Endothelial cell of umbilical vein (primary cell): ENCODE measurements at regions not wholly inside any gene's neighbourhood (a gene's known extent, or its start where the extent isn't known, plus 50 kb on each side); places are given as distances from the start of the nearest gene placed in this dataset.
"Not testable (repeated sequence)": the region's sequence is repeated elsewhere in the genome, so short reads cannot be mapped to it uniquely, and the experiment has no call there.

Source experiments
- BruUV-seq: library from RNA; stranded (reverse); fragments of 400-500 nt; replicated peaks from 2 replicates; lab custom pipeline; 2021; lab: Mats Ljungman, UMichigan
- CTCF ChIA-PET: fragments of 300-600, 350-600 bp; sonication (Branson Sonifier 250); formaldehyde crosslinking; loops from one replicate; lab custom pipeline; 2021; ENCODE audit warnings: antibody characterized with exemption, inconsistent platforms; lab: Charles Lee
- POLR2A ChIA-PET: fragments of 300-600, 350-600 bp; sonication (Branson Sonifier 250); formaldehyde crosslinking; loops from one replicate; lab custom pipeline; 2021; ENCODE audit warnings: antibody characterized with exemption, inconsistent platforms; lab: Charles Lee
- DNase-seq: peaks from one replicate; pipeline ENCODE4 v3.0.0-alpha.2; 2011; ENCODE audit warnings: low read depth, low spot score
- FAIRE-seq: peaks from 2 replicates; lab custom pipeline; 2011; peaks lifted over from hg19 to GRCh38; lab: Jason Lieb, UNC
- H2AFZ ChIP-seq: 2 replicates; pipeline ENCODE4 v1.6.0; 2012; ENCODE audit warnings: low read depth, low read length, control low read depth, inconsistent platforms
- H3K27ac ChIP-seq: 2 replicates; pipeline ENCODE4 v1.5.1; 2011; ENCODE audit warnings: low read depth, mild to moderate bottlenecking, control low read depth, low read length, moderate library complexity; ENCODE audit not compliant: insufficient read depth
- H3K27me3 ChIP-seq, 2 experiments: 2 replicates each; pipeline versions ENCODE4 v1.6.0 to v1.6.1; 2011; ENCODE audit warnings: low read length in 2 of 2, mixed read lengths in 1 of 2; ENCODE audit not compliant: control insufficient read depth in 2 of 2, insufficient read depth in 2 of 2
- H3K36me3 ChIP-seq, 2 experiments: 2 replicates in 1 of 2; 3 replicates in 1 of 2; pipeline ENCODE4 v1.5.1; 2011; ENCODE audit warnings: low read length in 2 of 2, mild to moderate bottlenecking in 1 of 2, moderate library complexity in 1 of 2; ENCODE audit not compliant: control insufficient read depth in 2 of 2, insufficient read depth in 2 of 2; ENCODE audit errors: extremely low read depth in 1 of 2
- H3K4me1 ChIP-seq: 3 replicates; pipeline ENCODE4 v1.5.1; 2011; ENCODE audit warnings: mild to moderate bottlenecking, low read length; ENCODE audit not compliant: control insufficient read depth, insufficient read depth; ENCODE audit errors: extremely low read depth
- H3K4me2 ChIP-seq: 2 replicates; pipeline ENCODE4 v1.6.1; 2011; ENCODE audit warnings: low read length, control low read depth, mixed read lengths; ENCODE audit not compliant: insufficient read depth
- H3K4me3 ChIP-seq, 3 experiments: fragments of 200-600 bp in 1 of 3; sonication (generic), shearing (Covaris generic) in 1 of 3; replicated peaks in 1 of 3; 2 replicates each; pipeline ENCODE4 v1.5.1; 2011 to 2016; ENCODE audit warnings: control low read depth in 3 of 3, low read length in 3 of 3, mild to moderate bottlenecking in 2 of 3, inconsistent platforms in 1 of 3, low read depth in 1 of 3, moderate library complexity in 1 of 3; ENCODE audit not compliant: insufficient read depth in 1 of 3
- H3K79me2 ChIP-seq: 2 replicates; pipeline ENCODE4 v1.6.0; 2012; ENCODE audit warnings: low read length, inconsistent platforms; ENCODE audit not compliant: control insufficient read depth, insufficient read depth
- H3K9ac ChIP-seq: replicated peaks from 2 replicates; pipeline ENCODE3; 2011; ENCODE audit warnings: low read length, control low read depth; ENCODE audit not compliant: insufficient read depth; ENCODE audit errors: extremely low read depth
- H3K9me1 ChIP-seq: replicated peaks from 3 replicates; pipeline ENCODE4 v1.6.0; 2011; ENCODE audit warnings: mild to moderate bottlenecking, low read length; ENCODE audit not compliant: control insufficient read depth, insufficient read depth; ENCODE audit errors: extremely low read depth
- H3K9me3 ChIP-seq: replicated peaks from 2 replicates; pipeline ENCODE4 v1.5.1; 2012; ENCODE audit warnings: low read length, inconsistent platforms; ENCODE audit not compliant: control insufficient read depth, insufficient read depth
- H4K20me1 ChIP-seq: replicated peaks from 2 replicates; pipeline ENCODE3; 2011; ENCODE audit warnings: mild to moderate bottlenecking, low read length; ENCODE audit not compliant: control insufficient read depth, insufficient read depth; ENCODE audit errors: extremely low read depth
- CTCF ChIP-seq, 2 donors: IDR thresholded peaks; 1 replicate in 1 of 2; 2 replicates in 1 of 2; pipeline ENCODE4 v1.5.1; 2011; ENCODE audit warnings: low read length in 2 of 2, mild to moderate bottlenecking in 2 of 2, moderate library complexity in 2 of 2, control low read depth in 1 of 2, inconsistent platforms in 1 of 2, low read depth in 1 of 2; ENCODE audit not compliant: insufficient read depth in 1 of 2; ENCODE audit errors: extremely low read depth in 1 of 2
- EZH2 ChIP-seq: IDR thresholded peaks from 2 replicates; pipeline ENCODE4 v1.6.1; 2012; ENCODE audit warnings: borderline replicate concordance, low read depth, mild to moderate bottlenecking, moderate library complexity, low read length, inconsistent platforms; ENCODE audit not compliant: severe bottlenecking
- FOS ChIP-seq: IDR thresholded peaks from 2 replicates; pipeline ENCODE4 v1.6.1; 2011; ENCODE audit warnings: mild to moderate bottlenecking, low read length, moderate library complexity, borderline replicate concordance; ENCODE audit not compliant: insufficient read depth
- GATA2 ChIP-seq: IDR thresholded peaks from 2 replicates; pipeline ENCODE4 v1.7.0; 2011; ENCODE audit warnings: low read depth, mild to moderate bottlenecking, moderate library complexity, mixed read lengths, low read length; ENCODE audit not compliant: insufficient read length, insufficient read depth
- JUN ChIP-seq: IDR thresholded peaks from 2 replicates; pipeline ENCODE4 v1.6.1; 2011; ENCODE audit warnings: borderline replicate concordance, low read depth; ENCODE audit not compliant: insufficient read length, insufficient read depth
- MAX ChIP-seq: IDR thresholded peaks from 2 replicates; pipeline ENCODE4 v1.6.1; 2011; ENCODE audit not compliant: insufficient read depth, insufficient read length
- MYC ChIP-seq: IDR thresholded peaks from one replicate; pipeline ENCODE4 v1.6.1; 2011; ENCODE audit warnings: mild to moderate bottlenecking, low read depth, low read length
- POLR2A ChIP-seq: IDR thresholded peaks from 2 replicates; pipeline ENCODE4 v1.6.1; 2012; ENCODE audit warnings: low read depth, mild to moderate bottlenecking, control low read depth, low read length
- POLR2AphosphoS5 ChIP-seq: IDR thresholded peaks from 2 replicates; pipeline ENCODE4 v1.6.1; 2012; ENCODE audit warnings: low read depth, mild to moderate bottlenecking, control low read depth, low read length, moderate library complexity; ENCODE audit not compliant: insufficient read depth
- dilution Hi-C: fragments of 300-500 bp; cut with MboI; formaldehyde crosslinking; loops from one replicate; pipeline ENCODE4 v1.15.0; 2019; ENCODE audit warnings: low sequenced_read_pairs; ENCODE audit not compliant: extremely low pct_ligation_motif_present
- intact Hi-C: fragments of 100-400 bp; cut with micrococcal nuclease; formaldehyde crosslinking; loops from one replicate; pipeline ENCODE4 v1.10.0; 2022

DNA sequence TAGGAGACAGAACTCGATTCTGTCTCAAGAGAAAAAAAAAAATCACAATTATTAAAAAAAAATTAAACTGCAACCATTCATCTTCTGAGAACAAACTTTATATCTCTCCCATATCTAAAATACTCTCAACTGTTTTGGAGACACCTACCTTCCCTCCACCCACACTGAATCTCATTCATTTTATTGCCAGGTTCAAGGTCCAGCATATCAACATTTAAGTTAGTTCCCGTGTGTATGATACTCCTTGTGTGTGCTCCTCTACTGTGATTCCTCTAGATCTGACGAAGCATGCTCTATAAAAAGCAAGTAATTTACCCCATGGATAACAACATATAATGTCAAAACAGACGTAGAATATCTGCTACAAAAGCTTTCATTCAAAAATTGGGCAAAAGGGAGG, 351.8 kb upstream of the SORCS1 start:
- no peaks in the 10 kb centered on the region for H3K79me2 ChIP-seq
- H3K4me1 ChIP-seq = no peaks in the 10 kb centered on the region
- H3K4me3 ChIP-seq = no peak overlapping the region
- ChIA-PET POLR2A (no interaction called here), CTCF (no interaction called here)
- H3K27me3 ChIP-seq = no peaks in the 10 kb centered on the region
- no peaks in the 10 kb centered on the region for H3K36me3 ChIP-seq
- DNase-seq (no peak), FAIRE-seq (no peak)
- no peaks in the 10 kb centered on the region for H3K9me3 ChIP-seq
- H3K9me1 ChIP-seq = no peaks in the 10 kb centered on the region
- no peak overlapping the region for H3K4me2 ChIP-seq
- no peak overlapping the region for H2AFZ ChIP-seq
- H3K27ac ChIP-seq = no peak overlapping the region
- dilution Hi-C loops (no loop called here), intact Hi-C loops (no loop called here)
- no TSS peak for BruUV-seq
- no peaks in the 10 kb centered on the region for H4K20me1 ChIP-seq
- TF ChIP-seq EZH2 (no peak), POLR2AphosphoS5 (no peak), POLR2A (no peak), CTCF (IDR thresholded peaks at IDR 0.05; ENCODE audit: extremely low read depth in 1 of 2, insufficient read depth in 1 of 2, low read depth in 1 of 2, low read length in 2 of 2) (no peak), JUN (no peak), MYC (no peak), FOS (no peak), MAX (no peak), GATA2 (no peak)
- no peak overlapping the region for H3K9ac ChIP-seq

GRCh38 chr10:107504011-107504410, 339.5 kb upstream of the SORCS1 start:
- POLR2A ChIA-PET, DNase-seq, CTCF ChIA-PET: not testable (repeated sequence)

More at GRCh38 chr10:107504011-107504410, 339.5 kb upstream of the SORCS1 start:
- H3K36me3 ChIP-seq, intact Hi-C loops, FAIRE-seq, H3K9me1 ChIP-seq, H3K27me3 ChIP-seq, H2AFZ ChIP-seq, H3K27ac ChIP-seq, BruUV-seq, H3K4me2 ChIP-seq, H3K4me3 ChIP-seq, H3K9ac ChIP-seq, H3K79me2 ChIP-seq, H3K4me1 ChIP-seq, H4K20me1 ChIP-seq, H3K9me3 ChIP-seq, dilution Hi-C loops: not testable (repeated sequence)
